HG02642 (cell line): ENCODE measurements at regions not wholly inside any gene's neighbourhood (a gene's known extent, or its start where the extent isn't known, plus 50 kb on each side); places are given as distances from the start of the nearest gene placed in this dataset.
A peak's percentile ranks its signal among the peaks of the same experiment; 100 is the strongest.

ENCODE experiments used
- ATAC-seq: cut with Tn5 transposase; IDR thresholded peaks from one replicate; pipeline ENCODE4 v1.9.1; 2021; ENCODE audit warnings: mild to moderate bottlenecking; ENCODE audit not compliant: unreplicated experiment, poor library complexity

DNA sequence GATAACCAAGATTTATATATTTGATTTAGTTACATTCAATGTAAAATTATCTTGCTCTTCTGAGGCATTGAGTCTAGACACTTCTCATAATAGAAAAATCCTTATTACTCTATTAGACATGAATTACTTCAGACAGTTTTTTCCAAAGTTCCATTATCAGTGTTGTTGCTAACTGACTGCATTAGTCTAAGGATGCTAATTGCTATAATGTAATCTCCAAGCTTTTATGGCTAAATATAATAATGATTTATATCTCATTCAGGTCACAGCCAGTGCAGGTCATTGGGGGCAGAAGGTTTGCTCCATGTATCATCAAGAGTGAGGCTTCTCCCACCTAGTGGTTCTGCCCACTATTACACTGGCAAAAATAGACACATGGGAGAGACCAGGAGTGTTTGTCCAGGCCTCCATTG is 377.2 kb upstream of the DDI1 start:
- ATAC-seq = no peak

DNA sequence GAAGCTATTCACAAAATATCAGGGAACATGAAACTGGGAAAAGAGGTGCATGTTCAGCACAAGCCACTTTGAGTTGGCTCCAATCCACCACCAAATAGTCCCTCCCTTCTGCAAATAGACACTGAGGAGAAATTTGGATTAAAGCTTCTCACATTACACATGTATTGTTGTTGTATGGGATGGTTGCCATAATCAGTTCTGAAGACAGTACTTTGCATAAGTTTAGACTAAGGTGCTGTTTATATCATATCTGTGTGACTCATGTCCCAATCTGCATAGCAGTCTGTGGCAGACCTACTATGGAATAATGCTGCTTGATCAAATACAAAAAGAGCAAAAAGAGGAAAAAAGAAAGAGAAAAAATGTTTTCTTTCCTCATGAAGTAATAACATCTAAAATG is 376.7 kb upstream of the DDI1 start:
- ATAC-seq = no peak

DNA sequence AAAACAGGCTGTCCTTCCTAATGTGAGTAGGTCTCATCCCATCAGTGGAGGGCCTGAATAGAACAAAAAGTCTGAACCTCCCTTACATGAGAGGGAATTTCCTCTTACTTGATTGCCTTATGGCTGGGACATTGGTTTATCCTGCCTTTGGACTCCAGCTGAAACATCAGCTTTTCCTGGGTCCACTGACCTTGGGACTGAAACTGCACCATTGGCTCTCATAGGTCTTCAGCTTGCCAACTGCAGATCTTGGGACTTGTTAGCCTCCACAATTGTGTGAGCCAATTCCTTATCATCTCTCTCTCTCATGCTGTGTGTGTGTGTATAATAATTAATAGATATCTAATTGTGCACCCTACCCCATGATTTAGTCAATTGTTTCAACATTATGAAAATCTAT is 375.3 kb upstream of the DDI1 start:
- ATAC-seq = no peak

DNA sequence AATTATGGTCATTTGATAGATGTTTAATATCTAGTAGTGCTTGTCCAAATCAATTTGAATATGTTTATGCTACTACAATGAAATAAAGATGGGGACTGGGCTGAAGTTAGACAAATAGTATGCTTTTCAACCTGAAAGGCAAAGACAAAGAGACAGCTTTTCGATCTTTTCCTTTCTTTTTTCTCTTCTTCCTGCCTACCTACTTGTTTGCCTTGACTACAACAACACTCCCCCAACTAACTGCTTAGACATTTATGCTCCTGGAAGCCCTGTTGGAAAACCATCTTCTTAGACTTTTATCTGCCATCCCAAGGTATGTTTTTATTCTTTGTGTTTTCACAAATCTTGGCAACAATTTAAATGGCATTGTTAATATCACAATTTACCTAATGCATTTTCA is 374.4 kb upstream of the DDI1 start:
- ATAC-seq = no peak

- ATAC-seq = no peak
Observed at GRCh38 chr11:103662880-103663279, 373.6 kb upstream of the DDI1 start.

GRCh38 chr11:103668859-103669258 is 367.6 kb upstream of the DDI1 start:
- no peak for ATAC-seq

DNA sequence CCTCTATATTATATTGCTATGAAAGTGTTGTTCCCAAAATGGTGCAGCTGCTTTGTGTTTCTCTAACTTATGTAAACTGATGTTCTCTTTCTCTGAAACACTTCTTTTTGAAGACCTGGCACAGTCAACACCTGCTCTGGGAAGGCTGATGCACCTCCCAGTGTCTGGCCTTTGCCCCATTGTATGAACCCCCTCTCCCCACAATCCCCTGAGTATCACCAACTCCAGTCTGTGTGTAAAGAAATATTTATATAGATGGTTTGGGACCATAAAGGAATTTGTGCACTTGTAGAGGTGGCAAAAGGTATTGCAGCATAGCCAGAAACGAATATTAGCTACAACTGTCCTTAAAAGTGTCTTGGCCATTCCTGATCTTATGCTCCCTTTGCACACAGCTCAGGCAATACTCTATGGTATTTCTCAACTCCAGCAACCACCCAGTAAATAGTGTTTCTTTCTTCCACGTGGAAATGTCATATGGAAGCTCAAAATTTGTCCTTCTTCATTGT is 365.2 kb upstream of the DDI1 start:
- ATAC-seq = no peak

DNA sequence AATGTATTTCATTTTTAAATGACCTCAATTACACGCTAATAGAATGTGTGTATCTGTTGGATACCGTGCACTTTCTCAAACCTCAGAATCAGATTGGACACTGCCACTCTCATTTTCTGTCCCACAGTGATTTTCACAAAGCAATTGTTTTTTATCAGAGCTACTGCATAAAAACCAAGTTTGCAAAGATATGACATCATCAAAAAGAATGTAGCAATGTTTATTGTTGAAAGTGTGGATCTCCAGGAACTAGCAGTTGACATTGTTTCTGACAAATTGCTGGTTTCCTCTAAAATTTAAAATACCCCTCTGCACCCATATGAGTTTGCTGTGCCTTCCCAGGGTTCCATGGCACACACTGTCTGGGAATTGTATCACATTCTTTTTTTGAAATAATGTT is 362.7 kb upstream of the DDI1 start:
- ATAC-seq = no peak

- ATAC-seq = no peak
Observed at GRCh38 chr11:103676413-103676812, 360.0 kb upstream of the DDI1 start.

DNA sequence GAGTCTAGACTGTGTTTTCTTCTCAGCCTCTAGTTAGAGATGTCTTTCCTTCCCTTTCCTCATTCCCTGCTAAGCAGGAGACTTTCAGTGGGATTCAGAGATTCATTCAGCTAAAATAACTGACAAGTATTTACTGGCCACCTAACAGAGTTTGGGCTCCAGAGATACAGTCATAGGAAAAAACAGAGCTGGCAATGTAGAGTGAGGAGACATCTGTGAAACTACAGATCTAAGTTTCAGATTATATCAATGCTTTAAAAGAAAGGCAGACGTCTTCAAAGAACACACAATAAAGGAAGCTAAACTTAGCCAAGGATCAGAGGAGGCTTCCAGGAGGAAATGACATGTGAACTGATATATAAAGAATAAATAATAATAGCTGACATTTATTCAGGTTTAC is 355.6 kb upstream of the DDI1 start:
- no peak for ATAC-seq

DNA sequence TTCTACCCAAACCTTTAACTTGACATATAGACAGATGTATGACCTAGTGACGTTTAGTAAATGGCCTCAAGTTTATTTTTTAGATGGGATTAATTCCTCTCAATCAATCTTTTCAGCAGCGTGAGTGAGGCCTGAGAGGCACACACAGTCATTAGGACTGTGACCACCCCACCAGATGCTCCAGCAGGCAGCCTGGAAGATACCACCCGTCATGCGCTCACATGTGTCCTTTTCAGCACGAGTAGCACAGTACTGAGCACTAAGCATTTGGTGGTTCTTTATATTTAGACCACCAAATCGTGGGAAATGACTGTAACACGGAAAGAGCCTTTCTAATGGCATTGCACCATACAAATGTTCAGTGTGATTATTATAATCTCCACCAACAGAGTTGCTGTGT is 354.6 kb upstream of the DDI1 start:
- peak; percentile 24 for ATAC-seq

- ATAC-seq = peak; percentile 96
Observed at GRCh38 chr11:103682318-103683184, 353.9 kb upstream of the DDI1 start.

- no peak for ATAC-seq
Observed at GRCh38 chr11:103683576-103683975, 352.9 kb upstream of the DDI1 start.

- no peak for ATAC-seq
Observed at GRCh38 chr11:103688924-103689323, 347.5 kb upstream of the DDI1 start.

DNA sequence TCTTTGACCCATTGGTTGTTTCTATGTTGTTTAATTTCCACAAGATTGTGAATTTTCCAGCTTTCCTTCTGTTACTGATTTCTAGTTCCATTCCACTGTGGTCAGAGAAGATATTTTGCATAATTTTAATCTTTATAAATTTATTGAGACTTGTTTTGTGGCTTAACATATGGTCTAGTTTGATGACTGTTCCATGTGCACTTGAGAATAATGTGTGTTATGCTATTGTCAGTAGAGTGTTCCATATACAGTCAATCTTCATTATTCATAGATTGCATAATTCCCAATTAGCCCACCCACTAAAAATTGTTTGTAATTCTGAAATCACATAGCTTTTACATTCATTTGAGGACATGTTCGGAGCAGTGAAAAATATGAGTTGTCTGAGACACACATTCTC is 346.1 kb upstream of the DDI1 start:
- ATAC-seq = no peak

GRCh38 chr11:103696123-103696522 is 340.3 kb upstream of the DDI1 start:
- no peak for ATAC-seq

- ATAC-seq = no peak
Observed at GRCh38 chr11:103699216-103699615, 337.2 kb upstream of the DDI1 start.

GRCh38 chr11:103699656-103700055 is 336.8 kb upstream of the DDI1 start:
- ATAC-seq = no peak

DNA sequence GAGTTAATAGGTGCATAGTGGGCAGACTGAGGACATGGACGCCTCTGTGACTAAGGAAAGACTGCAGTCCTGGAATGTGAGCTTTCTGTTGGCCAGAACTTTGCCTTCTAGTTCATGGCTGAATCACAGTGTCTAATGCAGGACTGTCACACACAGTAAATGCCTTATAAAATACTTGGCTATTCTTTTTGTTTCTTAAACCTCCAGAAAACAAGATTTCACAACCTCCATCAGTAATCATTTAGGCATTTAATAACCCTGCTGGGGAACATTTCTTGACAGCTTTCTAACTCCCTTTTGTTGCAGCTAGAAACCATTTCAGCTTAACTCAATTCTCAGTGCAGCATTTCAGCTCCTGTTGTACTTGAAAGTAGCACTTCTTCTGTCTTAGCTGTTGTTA is 335.8 kb upstream of the DDI1 start:
- no peak for ATAC-seq

- ATAC-seq = no peak
Observed at GRCh38 chr11:103703437-103703836, 333.0 kb upstream of the DDI1 start.

DNA sequence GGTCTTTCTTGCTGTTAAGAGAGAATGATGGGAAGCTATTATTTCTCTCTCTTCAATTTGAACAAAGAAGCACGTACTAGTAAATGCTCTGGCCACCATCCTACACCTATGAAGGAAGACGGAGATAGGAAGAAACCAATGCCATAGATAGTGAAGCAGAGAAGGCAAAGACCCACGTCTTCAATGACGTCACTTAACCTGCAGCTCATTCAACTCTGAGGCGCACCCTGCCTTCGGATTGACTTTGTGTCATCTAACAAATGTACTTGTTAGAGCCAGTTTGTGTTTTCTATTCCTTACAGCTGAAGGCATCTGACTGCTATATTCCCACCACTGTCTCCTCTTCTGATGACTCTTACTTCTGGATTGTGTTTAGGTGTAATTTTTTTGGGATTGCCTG is 332.5 kb upstream of the DDI1 start:
- ATAC-seq = no peak

DNA sequence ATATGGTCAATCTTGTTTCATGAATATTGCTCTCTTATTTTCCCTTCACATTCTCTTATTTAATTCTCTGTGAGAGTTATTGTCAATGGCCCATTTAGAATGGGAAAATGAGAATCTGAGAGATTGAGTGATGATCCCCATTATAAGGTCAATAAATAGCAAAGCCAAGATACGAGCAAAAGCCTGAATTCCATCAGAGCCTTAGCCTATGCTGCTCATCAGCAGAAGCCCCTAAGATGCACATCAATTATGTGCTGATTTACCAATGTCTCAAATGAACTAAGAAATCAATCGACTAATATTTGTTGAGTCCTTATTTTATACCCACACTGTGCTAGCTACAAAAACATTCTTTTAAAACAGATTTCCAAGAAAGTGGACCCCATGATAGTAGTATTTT is 330.8 kb upstream of the DDI1 start:
- ATAC-seq = no peak
